RWPE2 (cell line): ENCODE measurements at regions not wholly inside any gene's neighbourhood (a gene's known extent, or its start where the extent isn't known, plus 50 kb on each side); places are given as distances from the start of the nearest gene placed in this dataset.

Experiments used
- ATAC-seq: fragments of 200-7000 bp; cut with Tn5 transposase; 3 replicates; pipeline ENCODE4 v1.9.1; 2021; ENCODE audit warnings: low read depth
- DNase-seq: peaks from one replicate; pipeline ENCODE4 v3.0.0-alpha.2; 2020; ENCODE audit warnings: low spot score
- H3K27ac ChIP-seq: fragments of 450-650 bp; 2 replicates; pipeline ENCODE4 v1.5.1; 2017; ENCODE audit warnings: mild to moderate bottlenecking; ENCODE audit not compliant: poor library complexity, severe bottlenecking
- H3K27me3 ChIP-seq: fragments of 250-450 bp; sonication (Bioruptor Pico); 2 replicates; pipeline ENCODE4 v1.5.1; 2021; ENCODE audit warnings: mild to moderate bottlenecking, moderate library complexity; ENCODE audit not compliant: insufficient read depth, poor library complexity, severe bottlenecking
- H3K36me3 ChIP-seq: fragments of 250-450 bp; sonication (Bioruptor Pico); 2 replicates; pipeline ENCODE4 v1.5.1; 2020; ENCODE audit warnings: low read depth, mild to moderate bottlenecking, moderate library complexity
- H3K4me1 ChIP-seq: fragments of 250-450 bp; sonication (Bioruptor Pico); 2 replicates; pipeline ENCODE4 v1.5.1; 2021; ENCODE audit warnings: mild to moderate bottlenecking, moderate library complexity; ENCODE audit not compliant: insufficient read depth, poor library complexity, severe bottlenecking
- H3K4me3 ChIP-seq: fragments of 250-450 bp; sonication (Bioruptor Pico); 2 replicates; pipeline ENCODE4 v1.5.1; 2021; ENCODE audit warnings: mild to moderate bottlenecking, moderate library complexity; ENCODE audit not compliant: severe bottlenecking
- H3K9me3 ChIP-seq: fragments of 250-450 bp; sonication (Bioruptor Pico); 2 replicates; pipeline ENCODE4 v1.5.1; 2021; ENCODE audit warnings: mild to moderate bottlenecking, moderate library complexity; ENCODE audit not compliant: severe bottlenecking
- TF ChIP-seq, protein P1 (sequence below): fragments of 450-650 bp; IDR thresholded peaks from one replicate; pipeline ENCODE4 v1.5.1; 2017; ENCODE audit warnings: mild to moderate bottlenecking, moderate library complexity; ENCODE audit not compliant: poor library complexity, severe bottlenecking

DNA sequence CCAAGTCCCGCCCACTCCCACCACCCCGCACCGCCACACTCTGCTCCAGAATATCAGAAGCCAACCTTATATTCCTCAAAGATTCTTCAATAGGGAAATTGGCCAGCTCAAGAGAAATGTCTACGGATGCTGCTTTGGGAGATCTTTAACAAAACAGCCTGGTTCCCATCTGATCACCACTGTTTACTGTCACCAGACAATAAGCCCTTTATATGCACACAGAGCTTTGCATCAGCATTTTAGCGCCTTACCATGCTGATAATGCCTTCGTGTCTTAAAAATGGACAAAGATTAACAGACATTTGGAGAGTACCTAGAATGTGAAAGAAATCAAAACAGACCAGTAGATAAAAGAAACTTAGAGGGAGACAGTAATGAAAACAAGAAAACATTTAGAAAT is 141.7 kb upstream of the SYT6 start:
- no peak overlapping the region for H3K4me3 ChIP-seq
- no peak for ATAC-seq
- H3K9me3 ChIP-seq, result no peaks in the 10 kb centered on the region

DNA sequence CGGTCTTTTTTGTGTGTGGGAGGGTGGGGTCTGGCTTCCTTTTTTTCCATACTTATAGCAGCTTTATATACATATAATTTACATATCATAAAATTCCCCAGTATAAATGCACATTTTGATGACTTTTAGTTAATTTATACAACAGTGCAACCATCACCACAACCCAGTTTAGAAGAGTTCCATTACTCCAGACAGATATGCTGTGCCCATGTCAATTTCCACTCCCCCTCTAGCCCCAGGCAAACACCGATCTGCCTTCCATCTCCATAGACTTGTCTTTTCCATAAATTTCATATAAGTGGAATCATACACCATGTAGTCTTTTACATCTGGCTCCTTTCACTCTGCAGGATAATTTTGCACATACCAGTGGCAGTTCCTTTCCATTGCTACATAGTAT is 139.2 kb upstream of the SYT6 start:
- TF ChIP-seq, protein P1, sequence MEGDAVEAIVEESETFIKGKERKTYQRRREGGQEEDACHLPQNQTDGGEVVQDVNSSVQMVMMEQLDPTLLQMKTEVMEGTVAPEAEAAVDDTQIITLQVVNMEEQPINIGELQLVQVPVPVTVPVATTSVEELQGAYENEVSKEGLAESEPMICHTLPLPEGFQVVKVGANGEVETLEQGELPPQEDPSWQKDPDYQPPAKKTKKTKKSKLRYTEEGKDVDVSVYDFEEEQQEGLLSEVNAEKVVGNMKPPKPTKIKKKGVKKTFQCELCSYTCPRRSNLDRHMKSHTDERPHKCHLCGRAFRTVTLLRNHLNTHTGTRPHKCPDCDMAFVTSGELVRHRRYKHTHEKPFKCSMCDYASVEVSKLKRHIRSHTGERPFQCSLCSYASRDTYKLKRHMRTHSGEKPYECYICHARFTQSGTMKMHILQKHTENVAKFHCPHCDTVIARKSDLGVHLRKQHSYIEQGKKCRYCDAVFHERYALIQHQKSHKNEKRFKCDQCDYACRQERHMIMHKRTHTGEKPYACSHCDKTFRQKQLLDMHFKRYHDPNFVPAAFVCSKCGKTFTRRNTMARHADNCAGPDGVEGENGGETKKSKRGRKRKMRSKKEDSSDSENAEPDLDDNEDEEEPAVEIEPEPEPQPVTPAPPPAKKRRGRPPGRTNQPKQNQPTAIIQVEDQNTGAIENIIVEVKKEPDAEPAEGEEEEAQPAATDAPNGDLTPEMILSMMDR, result no peak
- Histone ChIP-seq H3K36me3 (no peaks in the 10 kb centered on the region), H3K27ac (no peak overlapping the region), H3K9me3 (no peaks in the 10 kb centered on the region), H3K4me1 (no peaks in the 10 kb centered on the region), H3K27me3 (peaks cover 4% of the 10 kb centered on the region), H3K4me3 (no peak overlapping the region)
- DNase-seq (no peak), ATAC-seq (no peak)

More for the DNA sequence above, 141.7 kb upstream of the SYT6 start:
- no peaks in the 10 kb centered on the region for H3K36me3 ChIP-seq
- peaks cover 8% of the 10 kb centered on the region for H3K27me3 ChIP-seq
- H3K27ac ChIP-seq, result no peak overlapping the region
- H3K4me1 ChIP-seq, result no peaks in the 10 kb centered on the region
- TF ChIP-seq, protein P1, result no peak
- DNase-seq, result no peak

DNA sequence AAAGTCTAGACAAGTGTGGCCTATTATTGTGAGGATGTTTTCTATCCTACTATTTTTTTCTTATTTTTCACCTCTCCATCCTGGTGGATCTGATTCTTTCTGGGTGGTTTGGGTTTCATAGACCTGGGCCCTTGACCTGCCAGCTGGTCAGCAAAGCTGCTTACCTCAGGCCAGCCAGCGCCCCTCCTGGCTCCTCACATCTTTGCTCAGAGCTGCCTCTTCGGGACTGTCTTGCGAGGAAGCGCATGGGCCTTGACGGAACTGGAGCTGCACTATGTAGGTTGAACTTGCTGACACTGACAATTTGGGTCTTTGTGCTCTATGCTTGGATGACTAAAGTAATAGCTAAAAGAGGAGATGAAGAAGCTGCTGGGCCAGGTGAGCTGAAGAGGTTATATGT is 138.5 kb upstream of the SYT6 start:
- no peak for ATAC-seq

DNA sequence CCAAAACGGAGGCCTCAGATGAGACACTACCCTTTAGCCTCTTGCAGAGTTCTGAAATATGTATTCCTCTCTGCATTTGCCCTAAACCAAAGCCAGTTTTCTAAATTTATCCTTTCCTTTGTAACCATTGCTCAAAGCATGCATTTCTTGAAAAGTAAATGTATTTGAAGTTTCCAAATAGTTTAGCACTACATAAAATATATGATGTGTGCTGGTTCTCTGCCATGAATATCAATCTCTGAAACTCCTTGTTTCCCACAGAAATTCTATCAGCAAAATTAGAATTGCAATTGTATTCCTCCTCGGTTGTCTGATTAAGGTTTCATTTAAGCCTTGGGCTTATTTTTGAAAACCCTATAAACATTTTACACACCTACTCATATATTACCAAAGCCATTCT is 137.1 kb upstream of the SYT6 start:
- DNase-seq, result no peak
- Histone ChIP-seq H3K9me3 (no peaks in the 10 kb centered on the region), H3K36me3 (no peaks in the 10 kb centered on the region), H3K4me1 (no peaks in the 10 kb centered on the region), H3K27ac (no peak overlapping the region), H3K27me3 (peaks cover 4% of the 10 kb centered on the region), H3K4me3 (no peak overlapping the region)
- TF ChIP-seq, protein P1, result no peak
- no peak for ATAC-seq

More for the DNA sequence above, 138.5 kb upstream of the SYT6 start:
- H3K27me3 ChIP-seq, result peaks cover 4% of the 10 kb centered on the region
- no peak overlapping the region for H3K27ac ChIP-seq
- H3K4me1 ChIP-seq, result no peaks in the 10 kb centered on the region
- H3K4me3 ChIP-seq, result no peak overlapping the region
- H3K36me3 ChIP-seq, result no peaks in the 10 kb centered on the region
- TF ChIP-seq, protein P1, result no peak
- no peak for DNase-seq
- H3K9me3 ChIP-seq, result no peaks in the 10 kb centered on the region

DNA sequence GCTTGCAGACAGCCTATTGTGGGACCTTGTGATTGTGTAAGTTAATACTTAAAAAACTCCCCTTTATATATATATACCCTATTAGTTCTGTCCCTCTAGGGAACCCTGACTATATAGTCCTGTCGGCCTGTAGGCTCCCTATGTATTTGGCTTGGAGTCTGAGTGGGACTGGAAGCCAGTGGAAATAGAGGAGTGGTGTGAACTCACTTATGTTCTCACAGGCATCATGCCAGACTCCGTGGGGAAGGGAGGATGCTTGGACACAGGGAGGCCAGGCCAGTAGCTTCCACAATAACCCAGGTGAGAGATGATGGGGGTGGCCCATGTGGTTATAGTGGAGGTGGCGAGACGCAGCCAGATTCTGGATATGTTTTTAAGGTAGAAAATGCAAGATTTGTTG is 136.7 kb upstream of the SYT6 start:
- DNase-seq (no peak), ATAC-seq (no peak)
- Histone ChIP-seq H3K27me3 (peaks cover 4% of the 10 kb centered on the region), H3K27ac (no peak overlapping the region), H3K9me3 (no peaks in the 10 kb centered on the region), H3K4me1 (no peaks in the 10 kb centered on the region), H3K36me3 (no peaks in the 10 kb centered on the region), H3K4me3 (no peak overlapping the region)
- TF ChIP-seq, protein P1, result no peak
